ENCODE measurements at regions not wholly inside any gene's neighbourhood (a gene's known extent, or its start where the extent isn't known, plus 50 kb on each side); places are given as distances from the start of the nearest gene placed in this dataset.
A peak's percentile ranks its signal among the peaks of the same experiment; 100 is the strongest.

DNA sequence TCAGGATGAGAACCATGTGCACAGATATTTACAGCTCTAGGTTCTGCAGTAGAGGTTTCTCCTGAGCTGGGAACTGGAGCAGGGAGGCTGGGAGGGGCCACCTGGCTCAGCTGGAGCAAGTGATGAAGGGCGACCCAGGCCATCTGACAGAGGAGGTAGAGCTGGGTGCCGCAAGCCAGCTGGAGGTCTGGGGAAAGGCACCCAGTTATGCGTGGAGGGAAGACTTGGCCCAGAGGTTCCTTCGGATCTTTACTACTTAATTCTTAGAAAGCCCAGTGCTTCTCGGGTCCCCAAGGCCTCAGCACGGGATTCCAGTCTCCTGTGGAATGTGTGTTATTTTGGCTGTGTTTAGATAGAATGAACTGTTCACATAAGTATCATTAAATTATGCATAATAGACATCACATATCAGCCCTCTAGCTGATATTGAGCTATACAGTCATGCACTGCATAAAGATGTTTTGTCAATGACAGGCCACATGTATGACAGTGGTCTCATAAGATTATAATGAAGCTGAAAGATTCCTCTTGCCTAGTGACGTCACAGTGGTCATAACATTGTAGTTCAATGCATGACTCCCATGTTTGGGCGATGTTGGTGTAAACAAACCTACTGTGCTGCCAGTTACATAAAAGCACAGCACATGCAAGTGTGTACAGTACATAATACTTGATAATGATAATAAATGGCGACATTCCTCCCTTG, 245.1 kb downstream of the RHOU start:
- H3K4me3 Mint-ChIP-seq: no peak overlapping the region
- intact Hi-C loops (cut with micrococcal nuclease): no loop called here
- H3K36me3 ChIP-seq (replicated peaks in 1 of 2; ENCODE audit: control insufficient read depth in 1 of 2, insufficient read depth in 2 of 2, low read length in 2 of 2): no peaks in the 10 kb centered on the region
- WGBS (ENCODE audit: insufficient coverage): 89% methylated on average over 1 of the region's 9 CpGs
- no peak overlapping the region for H3K4me2 ChIP-seq (replicated peaks; ENCODE audit: extremely low read depth, low read length, poor library complexity, severe bottlenecking)
- H3K27me3 ChIP-seq (ENCODE audit: control insufficient read depth in 2 of 2, insufficient read depth in 2 of 2, low read length in 2 of 2): no peaks in the 10 kb centered on the region
- H3K9ac ChIP-seq (ENCODE audit: insufficient read depth, low read length, poor library complexity, severe bottlenecking): no peak overlapping the region
- H3K27me3 Mint-ChIP-seq (ENCODE audit: low read depth in 3 of 3): peaks cover 0 to 5% (median 4%) of the 10 kb centered on the region in 3 donors
- H3K27ac ChIP-seq (ENCODE audit: low read depth in 1 of 2, low read length in 2 of 2): no peak overlapping the region
- H4K20me1 ChIP-seq (ENCODE audit: insufficient read depth, low read length): no peaks in the 10 kb centered on the region
- H2AFZ ChIP-seq (ENCODE audit: insufficient read depth, low read depth, low read length, poor library complexity, severe bottlenecking): no peak overlapping the region
- H3K4me3 ChIP-seq (replicated peaks in 1 of 3; ENCODE audit: low read depth in 2 of 3, low read length in 3 of 3): no peak overlapping the region
- H3K9me3 ChIP-seq (replicated peaks in 1 of 2; ENCODE audit: control insufficient read depth in 1 of 2, insufficient read depth in 1 of 2, low read length in 2 of 2): no peaks in the 10 kb centered on the region
- no peak for DNase-seq
- peak overlapping the region in 1 of 7 donors; percentile 16 for H3K27ac Mint-ChIP-seq
- no peaks in the 10 kb centered on the region for H3K36me3 Mint-ChIP-seq
- H3K4me1 ChIP-seq (ENCODE audit: control insufficient read depth in 1 of 2, insufficient read depth in 2 of 2, low read length in 2 of 2): peaks cover 35 to 45% of the 10 kb centered on the region in 2 donors
- H3K4me1 Mint-ChIP-seq: peaks cover 49% of the 10 kb centered on the region
- TF ChIP-seq, protein P1, sequence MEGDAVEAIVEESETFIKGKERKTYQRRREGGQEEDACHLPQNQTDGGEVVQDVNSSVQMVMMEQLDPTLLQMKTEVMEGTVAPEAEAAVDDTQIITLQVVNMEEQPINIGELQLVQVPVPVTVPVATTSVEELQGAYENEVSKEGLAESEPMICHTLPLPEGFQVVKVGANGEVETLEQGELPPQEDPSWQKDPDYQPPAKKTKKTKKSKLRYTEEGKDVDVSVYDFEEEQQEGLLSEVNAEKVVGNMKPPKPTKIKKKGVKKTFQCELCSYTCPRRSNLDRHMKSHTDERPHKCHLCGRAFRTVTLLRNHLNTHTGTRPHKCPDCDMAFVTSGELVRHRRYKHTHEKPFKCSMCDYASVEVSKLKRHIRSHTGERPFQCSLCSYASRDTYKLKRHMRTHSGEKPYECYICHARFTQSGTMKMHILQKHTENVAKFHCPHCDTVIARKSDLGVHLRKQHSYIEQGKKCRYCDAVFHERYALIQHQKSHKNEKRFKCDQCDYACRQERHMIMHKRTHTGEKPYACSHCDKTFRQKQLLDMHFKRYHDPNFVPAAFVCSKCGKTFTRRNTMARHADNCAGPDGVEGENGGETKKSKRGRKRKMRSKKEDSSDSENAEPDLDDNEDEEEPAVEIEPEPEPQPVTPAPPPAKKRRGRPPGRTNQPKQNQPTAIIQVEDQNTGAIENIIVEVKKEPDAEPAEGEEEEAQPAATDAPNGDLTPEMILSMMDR (IDR thresholded peaks at IDR 0.05): no peak
- H3K9me3 Mint-ChIP-seq: no peaks in the 10 kb centered on the region
- H3K79me2 ChIP-seq (ENCODE audit: insufficient read depth, low read length): no peaks in the 10 kb centered on the region

DNA sequence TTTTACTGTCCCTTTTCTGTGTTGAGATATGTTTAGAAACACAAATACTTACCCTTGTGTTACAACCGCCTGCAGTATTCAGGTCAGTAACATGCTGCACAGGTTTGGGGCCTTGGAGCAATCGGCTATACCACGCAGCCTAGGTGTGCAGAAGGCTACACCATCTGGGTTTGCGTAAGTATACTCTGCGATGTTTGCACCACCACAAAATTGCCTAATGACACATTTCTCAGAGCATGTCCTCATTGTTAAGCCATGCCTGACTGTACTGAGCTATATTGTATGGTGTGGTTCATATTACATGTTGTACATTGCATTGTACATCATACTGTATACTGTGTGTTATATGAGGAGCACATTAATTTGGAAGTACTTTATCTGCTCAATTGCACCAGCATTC, 247.4 kb downstream of the RHOU start:
- H3K4me1 ChIP-seq (ENCODE audit: control insufficient read depth in 1 of 2, insufficient read depth in 2 of 2, low read length in 2 of 2): peaks cover 58 to 68% of the 10 kb centered on the region in 2 donors

More for the DNA sequence above, 247.4 kb downstream of the RHOU start:
- Mint-ChIP-seq H3K4me1 (peaks cover 71% of the 10 kb centered on the region), H3K4me3 (no peak overlapping the region), H3K9me3 (no peaks in the 10 kb centered on the region), H3K27me3 (ENCODE audit: low read depth in 3 of 3) (peaks cover 0 to 5% (median 2%) of the 10 kb centered on the region in 3 donors), H3K27ac (peak overlapping the region in 3 of 7 donors; percentile 56 to 76 (median 65)), H3K36me3 (no peaks in the 10 kb centered on the region)
- intact Hi-C loops (cut with micrococcal nuclease): no loop called here
- peak; percentile 47 to 70 (median 62) for DNase-seq
- Histone ChIP-seq H3K9me3 (replicated peaks in 1 of 2; ENCODE audit: control insufficient read depth in 1 of 2, insufficient read depth in 1 of 2, low read length in 2 of 2) (no peaks in the 10 kb centered on the region), H3K4me2 (replicated peaks; ENCODE audit: extremely low read depth, low read length, poor library complexity, severe bottlenecking) (no peak overlapping the region), H3K4me3 (replicated peaks in 1 of 3; ENCODE audit: low read depth in 2 of 3, low read length in 3 of 3) (no peak overlapping the region), H3K27ac (ENCODE audit: low read depth in 1 of 2, low read length in 2 of 2) (peak overlapping the region in 1 of 2 donors; percentile 24), H3K27me3 (ENCODE audit: control insufficient read depth in 2 of 2, insufficient read depth in 2 of 2, low read length in 2 of 2) (no peaks in the 10 kb centered on the region), H2AFZ (ENCODE audit: insufficient read depth, low read depth, low read length, poor library complexity, severe bottlenecking) (no peak overlapping the region), H4K20me1 (ENCODE audit: insufficient read depth, low read length) (no peaks in the 10 kb centered on the region), H3K9ac (ENCODE audit: insufficient read depth, low read length, poor library complexity, severe bottlenecking) (no peak overlapping the region), H3K79me2 (ENCODE audit: insufficient read depth, low read length) (no peaks in the 10 kb centered on the region), H3K36me3 (replicated peaks in 1 of 2; ENCODE audit: control insufficient read depth in 1 of 2, insufficient read depth in 2 of 2, low read length in 2 of 2) (no peaks in the 10 kb centered on the region)
- 43% methylated on average over 1 of the region's 5 CpGs for WGBS (ENCODE audit: insufficient coverage)
- TF ChIP-seq, protein P1 (IDR thresholded peaks at IDR 0.05): no peak

Data from CD14-positive monocyte (primary cell).